GM21786 (cell line): ENCODE measurements at regions not wholly inside any gene's neighbourhood (a gene's known extent, or its start where the extent isn't known, plus 50 kb on each side); places are given as distances from the start of the nearest gene placed in this dataset.
"Not testable (repeated sequence)": the region's sequence is repeated elsewhere in the genome, so short reads cannot be mapped to it uniquely, and the experiment has no call there.

Source experiments
- ATAC-seq: cut with Tn5 transposase; IDR thresholded peaks from one replicate; pipeline ENCODE4 v1.9.1; 2021; ENCODE audit not compliant: unreplicated experiment

GRCh38 chr21:22703521-22703920 lies 1705.3 kb downstream of the NCAM2 start:
- no peak for ATAC-seq

GRCh38 chr21:22710721-22711120 lies 1712.5 kb downstream of the NCAM2 start:
- no peak for ATAC-seq

GRCh38 chr21:22711636-22712035 lies 1713.4 kb downstream of the NCAM2 start:
- ATAC-seq, result no peak

- ATAC-seq, result no peak
Measured at GRCh38 chr21:22725436-22725835, 1727.2 kb downstream of the NCAM2 start.

- no peak for ATAC-seq
Measured at GRCh38 chr21:22728091-22728490, 1729.9 kb downstream of the NCAM2 start.

GRCh38 chr21:22743085-22743484 lies 1744.9 kb downstream of the NCAM2 start:
- no peak for ATAC-seq

GRCh38 chr21:22754746-22755145 lies 1756.5 kb downstream of the NCAM2 start:
- ATAC-seq, result no peak

- no peak for ATAC-seq
Measured at GRCh38 chr21:22758478-22758877, 1760.3 kb downstream of the NCAM2 start.

GRCh38 chr21:22762463-22762862 lies 1764.3 kb downstream of the NCAM2 start:
- ATAC-seq, result no peak

GRCh38 chr21:22763442-22763841 lies 1765.2 kb downstream of the NCAM2 start:
- no peak for ATAC-seq

GRCh38 chr21:22764222-22764621 lies 1766.0 kb downstream of the NCAM2 start:
- no peak for ATAC-seq

- no peak for ATAC-seq
Measured at GRCh38 chr21:22791376-22791775, 1793.2 kb downstream of the NCAM2 start.

GRCh38 chr21:22791986-22792560 lies 1793.9 kb downstream of the NCAM2 start:
- ATAC-seq, result no peak

- no peak for ATAC-seq
Measured at GRCh38 chr21:22795091-22795490, 1796.9 kb downstream of the NCAM2 start.

- ATAC-seq, result no peak
Measured at GRCh38 chr21:22795644-22796043, 1797.4 kb downstream of the NCAM2 start.

- no peak for ATAC-seq
Measured at GRCh38 chr21:22796147-22796546, 1797.9 kb downstream of the NCAM2 start.

- ATAC-seq, result no peak
Measured at GRCh38 chr21:22804151-22804550, 1805.9 kb downstream of the NCAM2 start.

- no peak for ATAC-seq
Measured at GRCh38 chr21:22806278-22806677, 1808.1 kb downstream of the NCAM2 start.

- no peak for ATAC-seq
Measured at GRCh38 chr21:22813201-22813600, 1815.0 kb downstream of the NCAM2 start.

- ATAC-seq, result not testable (repeated sequence)
Measured at GRCh38 chr21:22818681-22819485, 1820.7 kb downstream of the NCAM2 start.

- ATAC-seq, result no peak
Measured at GRCh38 chr21:22827422-22827821, 1829.2 kb downstream of the NCAM2 start.

GRCh38 chr21:22842875-22843274 lies 1844.7 kb downstream of the NCAM2 start:
- no peak for ATAC-seq

GRCh38 chr21:22855581-22855980 lies 1857.4 kb downstream of the NCAM2 start:
- no peak for ATAC-seq
